ENCODE measurements at regions not wholly inside any gene's neighbourhood (a gene's known extent, or its start where the extent isn't known, plus 50 kb on each side); places are given as distances from the start of the nearest gene placed in this dataset.

DNA sequence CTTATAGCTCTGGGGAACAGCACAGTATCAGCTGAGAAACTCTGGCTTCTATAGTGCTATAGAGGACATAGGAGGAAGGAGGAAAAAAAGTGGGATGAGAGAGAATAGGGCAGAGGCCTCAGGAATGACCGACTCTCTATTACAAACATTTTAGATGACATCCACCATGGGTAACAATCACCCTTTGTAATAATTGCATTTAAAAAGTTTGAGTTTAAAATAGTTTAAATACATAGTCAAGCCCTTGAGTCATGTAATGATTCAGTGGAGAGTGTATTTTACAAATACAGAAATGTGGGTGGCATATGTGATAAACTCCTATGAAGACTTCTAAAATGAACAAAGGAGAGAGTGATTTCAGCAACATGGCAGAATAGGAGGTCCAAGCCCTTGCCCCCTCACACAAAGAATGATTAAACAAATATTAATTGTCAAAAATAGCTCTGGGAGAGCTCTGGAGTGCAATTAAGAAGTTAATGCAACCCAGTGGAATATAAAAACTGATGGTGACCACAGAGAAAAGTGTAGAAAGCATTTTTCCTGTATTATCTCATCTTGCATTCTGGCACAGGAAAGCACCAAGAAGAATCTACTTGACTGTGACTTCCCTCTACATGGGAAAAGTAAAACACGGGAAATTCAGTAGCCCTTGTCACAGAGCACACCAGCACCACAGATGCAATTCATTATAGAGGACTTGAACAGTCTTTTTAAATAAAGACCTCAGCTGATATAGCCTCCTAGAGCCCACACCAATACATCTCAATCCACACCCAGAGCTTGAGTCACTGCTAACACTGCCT is 569.0 kb upstream of the SORCS1 start:
- DNase-seq (ENCODE audit: low read depth): no peak

DNA sequence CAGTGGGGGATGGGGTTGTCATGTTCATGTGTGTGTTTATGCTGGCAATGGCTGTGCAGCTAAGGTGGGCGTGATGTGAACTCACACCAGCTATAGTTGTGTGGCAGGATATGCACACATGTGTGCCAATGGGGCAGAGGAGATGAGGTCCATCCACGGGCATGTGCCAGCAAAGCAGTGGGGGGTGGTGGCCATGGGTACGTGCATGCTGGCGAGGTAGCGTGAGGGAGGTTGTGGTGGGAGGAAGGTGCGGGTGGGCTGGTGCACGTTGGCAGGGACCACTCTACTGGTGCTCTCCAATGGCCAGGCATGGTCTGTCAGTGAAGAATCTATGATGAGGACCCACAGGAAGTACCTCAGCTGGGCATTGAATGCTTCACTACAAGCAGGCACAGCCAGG is 567.5 kb upstream of the SORCS1 start:
- DNase-seq (ENCODE audit: low read depth): no peak

DNA sequence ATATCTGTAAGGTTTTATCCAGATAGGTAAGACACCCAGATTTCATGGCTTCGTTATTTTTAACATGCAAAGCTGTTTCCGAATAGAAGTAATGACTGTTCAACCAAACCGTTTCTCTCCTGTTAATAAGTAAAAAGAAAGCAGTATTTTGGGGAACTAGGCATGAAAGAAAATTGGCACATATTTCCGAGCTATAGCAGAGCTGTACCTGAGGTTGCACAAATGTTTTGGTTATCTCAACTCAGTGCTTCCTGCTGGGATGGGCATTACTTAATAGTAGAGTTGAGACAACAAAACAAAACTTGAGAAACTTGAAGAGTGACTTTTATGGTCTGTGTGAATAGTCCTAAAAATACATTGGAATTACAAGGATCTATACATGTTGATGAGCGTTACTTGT is 564.3 kb upstream of the SORCS1 start:
- no peak for DNase-seq (ENCODE audit: low read depth)

DNA sequence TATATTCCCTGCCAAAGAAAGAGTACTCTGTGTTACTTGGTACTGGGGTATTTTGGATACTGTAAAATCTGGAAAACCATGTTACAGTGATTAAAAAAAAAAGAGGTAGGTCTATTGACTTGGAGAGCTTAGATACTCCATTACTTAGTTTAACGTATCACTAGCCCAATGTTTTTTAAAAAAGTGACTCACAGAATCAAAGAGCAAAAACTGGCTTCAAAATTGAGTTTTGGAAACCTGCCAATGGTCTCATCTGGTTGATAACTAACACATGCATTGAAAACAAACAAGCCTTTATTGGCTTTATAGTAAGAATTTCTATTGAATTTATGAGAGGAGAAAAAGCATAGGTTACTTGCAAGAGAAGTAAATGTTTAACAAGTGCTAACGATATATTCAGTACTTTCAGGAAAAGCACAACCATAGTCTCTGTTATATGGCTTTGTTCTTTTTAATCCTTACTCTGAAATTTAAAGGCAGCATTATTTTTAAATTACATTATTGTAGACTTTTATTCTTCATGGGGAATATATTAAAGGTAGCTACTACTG is 563.3 kb upstream of the SORCS1 start:
- DNase-seq (ENCODE audit: low read depth): peak; percentile 9

DNA sequence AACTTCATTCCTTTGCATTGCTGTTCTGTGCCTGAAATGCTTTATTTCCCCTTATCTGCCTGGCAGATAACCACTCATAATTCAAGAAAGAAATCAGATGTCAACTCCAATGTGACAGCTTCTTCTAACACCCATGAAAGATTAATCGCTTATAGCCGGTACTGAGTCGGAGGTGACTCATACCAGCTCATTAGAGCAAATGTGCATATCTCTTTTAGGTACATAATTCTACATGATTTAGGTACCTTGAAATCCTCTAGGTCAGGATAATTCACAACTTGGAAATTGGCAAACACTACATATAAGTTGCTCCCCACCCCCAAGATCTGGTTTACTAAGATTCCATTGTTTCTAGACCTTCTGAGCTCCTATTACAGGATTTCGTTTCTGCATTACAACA is 554.4 kb upstream of the SORCS1 start:
- DNase-seq (ENCODE audit: low read depth): no peak

DNA sequence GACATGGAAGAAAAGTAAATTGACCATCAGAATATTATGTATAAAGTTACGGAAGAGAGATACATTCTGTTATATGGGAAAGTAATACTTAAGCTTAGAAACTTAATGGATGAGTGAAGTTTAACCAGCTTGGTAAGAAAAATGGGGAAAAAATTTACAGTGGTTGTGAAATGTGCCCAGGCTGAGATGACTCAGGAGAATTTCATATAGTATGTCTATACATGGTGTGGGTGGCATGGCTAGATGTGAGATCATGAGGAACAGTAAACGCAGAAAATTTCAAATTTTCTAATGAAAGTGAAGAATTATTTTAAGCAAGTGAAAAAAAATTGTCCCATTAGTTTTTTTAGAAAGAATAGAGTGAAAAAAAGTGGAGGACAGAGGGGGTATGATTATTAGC is 552.5 kb upstream of the SORCS1 start:
- no peak for DNase-seq (ENCODE audit: low read depth)

DNA sequence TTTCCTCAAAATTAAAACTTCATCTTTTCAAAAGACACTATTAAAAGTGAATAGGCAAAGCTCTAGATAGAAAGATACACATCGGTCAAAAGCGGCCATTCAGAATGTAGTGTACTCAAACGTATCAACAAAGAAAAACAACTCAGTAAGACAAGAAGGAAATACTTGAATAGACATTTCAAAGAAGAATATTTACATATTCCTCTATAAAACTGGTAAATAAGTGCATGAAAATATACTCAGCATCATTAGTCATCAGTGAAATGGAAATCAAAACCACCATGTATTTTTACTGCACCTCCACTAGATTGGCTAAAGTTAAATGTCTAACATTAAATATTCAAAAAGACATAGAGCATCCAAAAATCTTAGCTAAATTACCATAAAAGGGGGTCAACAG is 551.1 kb upstream of the SORCS1 start:
- no peak for DNase-seq (ENCODE audit: low read depth)

DNA sequence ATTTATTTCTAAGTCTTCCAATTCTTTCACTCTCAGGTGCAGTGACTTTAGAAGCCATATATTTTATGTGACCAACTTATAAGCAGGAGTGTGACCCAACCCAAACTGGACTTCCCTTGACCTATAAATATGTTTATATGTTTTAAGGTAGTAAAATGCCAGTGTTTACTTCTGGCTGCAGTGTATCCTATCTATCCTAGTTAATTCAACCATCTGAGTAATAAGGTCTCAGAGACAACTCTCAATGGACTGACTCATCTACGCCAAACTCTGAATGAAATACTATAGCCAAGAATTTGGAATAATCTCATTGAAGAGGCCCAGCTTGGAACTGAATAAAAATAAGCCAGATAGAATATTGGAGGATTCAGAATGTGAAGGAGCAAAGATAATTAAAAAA is 544.5 kb upstream of the SORCS1 start:
- DNase-seq (ENCODE audit: low read depth): no peak

DNA sequence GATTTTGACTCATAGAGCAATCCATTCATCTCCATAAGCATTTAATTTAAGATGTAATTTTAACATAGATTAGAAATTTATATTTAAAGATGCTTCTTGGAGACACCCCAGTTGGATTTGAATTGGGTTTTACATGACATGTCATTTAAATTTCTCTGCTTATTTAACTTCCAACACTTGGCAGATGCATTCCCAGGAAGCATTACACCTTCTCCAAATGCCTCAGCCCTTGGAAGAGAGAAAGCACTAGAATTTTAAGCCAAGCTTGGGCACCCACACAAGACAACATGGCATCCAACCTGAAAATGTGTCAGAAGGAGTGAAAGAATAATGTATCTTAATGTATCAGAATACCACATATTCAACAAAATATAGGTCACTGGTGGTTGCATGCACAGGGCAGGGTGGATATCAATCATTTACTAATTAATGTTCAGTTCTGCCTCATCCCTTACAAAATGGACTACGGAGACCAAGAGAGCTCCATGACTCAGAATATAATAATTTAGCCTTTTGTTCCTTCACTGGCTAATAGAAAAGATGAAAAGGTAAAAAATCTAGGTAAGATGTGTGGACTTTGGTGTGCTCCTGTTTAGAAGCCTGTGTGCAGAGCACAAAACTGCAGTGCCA is 541.7 kb upstream of the SORCS1 start:
- no peak for DNase-seq (ENCODE audit: low read depth)

DNA sequence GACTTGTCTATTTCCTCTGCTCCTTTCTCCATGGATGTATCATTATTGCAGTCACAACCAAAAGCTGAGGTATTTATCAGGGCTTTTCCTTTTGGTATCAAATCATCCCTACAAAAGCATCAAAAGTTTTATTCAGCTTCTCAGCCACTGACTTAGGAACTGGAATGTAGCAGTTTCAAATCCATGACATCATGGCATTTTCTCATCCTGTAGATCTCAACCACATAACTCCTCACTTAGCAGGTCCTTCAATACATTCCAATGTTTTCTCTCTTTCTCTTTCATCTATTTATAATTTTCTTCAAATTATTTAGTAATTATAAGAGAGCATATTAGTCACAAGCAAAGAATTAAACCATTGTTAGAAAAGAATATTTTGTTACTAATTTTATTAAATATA is 537.4 kb upstream of the SORCS1 start:
- no peak for DNase-seq (ENCODE audit: low read depth)

DNA sequence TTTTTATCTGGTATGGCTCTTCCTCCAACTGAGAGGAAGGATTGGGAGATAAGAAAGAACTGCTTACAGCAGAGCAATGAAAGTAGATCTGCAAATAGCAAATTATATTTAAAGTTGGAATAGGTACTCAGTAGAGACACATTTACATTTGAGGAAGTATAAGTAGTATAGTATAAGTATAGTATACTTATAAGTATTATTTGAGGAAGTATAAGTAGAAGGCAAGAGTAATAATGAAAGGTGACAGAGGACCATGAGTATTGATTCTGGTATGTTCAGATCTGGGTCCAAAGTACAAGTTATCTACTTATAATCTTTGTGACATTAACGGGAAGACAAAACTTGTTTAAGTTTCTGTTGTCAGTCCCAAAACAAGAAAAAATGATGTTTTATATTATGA is 527.6 kb upstream of the SORCS1 start:
- DNase-seq (ENCODE audit: low read depth): no peak

DNA sequence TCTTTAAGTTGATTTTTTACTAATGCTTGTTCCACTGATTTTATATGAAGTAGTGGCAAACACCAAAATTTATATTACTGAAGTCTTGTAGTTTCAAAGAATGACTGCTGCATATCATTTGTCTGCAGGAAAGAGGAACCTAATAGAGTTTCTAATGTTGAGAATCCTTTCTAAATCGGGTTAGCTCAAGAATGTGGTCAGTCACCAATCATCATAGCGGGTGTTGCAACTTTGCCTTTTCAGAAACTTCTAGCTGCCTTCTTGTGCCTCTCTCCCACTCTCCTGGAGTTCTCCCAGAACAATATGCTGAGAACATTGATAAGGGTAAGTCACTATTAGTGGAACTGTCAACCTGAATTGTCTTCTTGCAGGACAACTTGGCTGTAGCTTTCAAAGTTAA is 524.8 kb upstream of the SORCS1 start:
- DNase-seq (ENCODE audit: low read depth): no peak

DNA sequence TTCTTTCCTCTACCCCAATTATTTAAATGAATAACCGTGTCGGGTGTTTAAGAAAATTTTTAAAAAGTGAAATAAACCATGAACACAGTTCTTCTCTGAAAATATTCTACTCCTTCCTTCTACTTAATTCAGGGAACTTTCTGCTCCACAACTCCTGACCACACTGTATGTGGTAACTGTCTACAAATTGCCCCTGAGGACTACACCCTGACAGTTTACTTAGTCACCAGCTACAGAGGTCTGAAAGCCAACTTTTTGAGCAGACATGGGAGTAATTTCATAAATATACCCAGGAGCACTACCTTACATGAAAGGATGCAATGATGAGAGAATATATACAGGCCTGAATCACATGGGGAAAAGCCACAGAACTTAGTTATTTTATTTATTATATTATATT is 523.2 kb upstream of the SORCS1 start:
- DNase-seq (ENCODE audit: low read depth): no peak

DNA sequence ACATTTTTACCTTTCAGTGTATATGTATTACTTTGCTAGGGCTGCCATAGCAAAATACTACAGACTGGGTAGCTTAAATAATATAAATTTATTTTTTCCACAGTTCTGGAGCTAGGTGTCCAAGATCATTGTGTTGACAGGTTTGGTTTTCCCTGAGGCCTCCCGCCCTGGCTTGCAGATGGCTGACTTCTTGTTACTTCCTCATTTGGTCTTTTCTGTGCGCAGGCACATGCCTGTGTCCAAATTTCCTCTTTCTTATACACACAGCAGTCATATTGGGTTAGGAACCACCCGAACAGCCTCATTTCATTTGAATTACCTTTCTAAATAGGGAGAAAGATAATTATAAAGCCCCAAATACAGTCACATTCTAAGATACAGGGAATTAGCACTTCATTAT is 521.6 kb upstream of the SORCS1 start:
- DNase-seq (ENCODE audit: low read depth): no peak

DNA sequence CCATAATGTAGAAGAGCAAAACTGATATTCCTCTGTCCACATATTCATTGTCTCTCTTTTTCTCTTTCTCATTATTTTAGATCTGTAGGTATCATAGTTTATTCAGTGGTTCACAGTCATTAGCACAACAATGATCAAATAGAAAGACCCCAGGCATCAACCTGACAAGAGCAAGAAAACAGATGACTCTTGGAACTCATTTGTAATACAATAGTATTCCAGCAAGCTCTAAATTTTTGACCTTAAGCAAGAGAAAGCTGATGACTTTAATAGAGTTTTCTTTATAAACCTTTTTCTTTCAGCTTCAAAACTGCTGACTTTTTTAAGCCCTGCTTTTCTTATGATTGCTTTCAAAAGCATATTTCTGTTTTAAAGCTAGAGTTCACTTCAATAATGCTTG is 507.5 kb upstream of the SORCS1 start:
- no peak for DNase-seq (ENCODE audit: low read depth)

DNA sequence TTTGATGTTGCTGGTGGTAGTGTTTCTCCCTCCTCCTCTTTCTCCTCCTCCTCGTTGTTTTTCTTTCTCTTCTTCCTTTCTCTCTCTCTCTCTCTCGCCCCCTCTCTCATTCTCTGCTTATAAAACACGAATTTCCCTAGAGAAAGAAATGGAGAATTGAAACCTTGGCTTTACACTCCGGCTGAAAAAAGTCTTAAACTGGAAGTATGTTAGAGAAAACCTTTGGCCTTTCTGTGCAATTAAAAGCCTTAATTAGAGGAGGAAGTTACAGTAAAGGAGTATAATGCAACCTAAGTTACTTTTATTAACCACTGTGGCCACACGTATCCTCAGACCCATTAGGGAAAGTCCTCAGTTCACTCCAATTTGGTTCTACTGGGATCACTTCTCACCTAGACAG is 501.7 kb upstream of the SORCS1 start:
- no peak for DNase-seq (ENCODE audit: low read depth)

DNA sequence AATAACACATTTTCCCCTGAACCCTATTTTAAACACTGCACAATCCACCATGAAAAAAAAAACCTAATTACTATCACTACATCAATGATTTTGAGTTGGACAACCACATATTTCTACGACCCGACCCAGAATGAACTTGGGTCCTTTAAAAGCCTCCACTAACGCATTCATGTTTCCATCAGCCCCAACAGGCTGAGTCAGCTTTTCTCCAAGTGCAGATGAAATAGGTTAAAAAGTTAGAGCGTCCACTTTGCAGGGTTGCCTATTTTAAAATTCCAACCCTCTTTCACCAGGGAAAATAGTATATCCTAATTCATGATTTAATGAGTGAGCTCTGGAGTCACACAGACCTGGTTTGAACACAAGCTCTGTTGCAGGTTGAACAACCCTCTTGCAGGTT is 501.0 kb upstream of the SORCS1 start:
- no peak for DNase-seq (ENCODE audit: low read depth)

DNA sequence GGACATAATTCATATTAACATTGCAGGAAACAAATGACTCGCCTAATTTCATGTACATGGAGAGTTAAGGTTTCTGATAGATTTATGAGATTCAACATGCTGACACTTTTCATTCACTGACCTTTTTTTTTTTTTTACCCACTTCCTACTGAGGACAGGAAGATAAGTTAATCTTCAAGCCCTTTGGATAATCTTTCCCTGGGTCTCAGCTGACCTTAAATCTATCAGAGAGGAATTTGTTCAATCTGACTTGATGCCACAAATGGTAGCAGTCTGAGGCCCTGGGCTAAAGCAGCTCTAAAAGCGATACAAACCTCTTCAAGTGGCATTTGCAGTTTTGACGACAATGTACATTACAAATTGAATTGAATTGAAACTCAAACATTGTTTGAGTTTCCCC is 493.3 kb upstream of the SORCS1 start:
- no peak for DNase-seq (ENCODE audit: low read depth)

DNA sequence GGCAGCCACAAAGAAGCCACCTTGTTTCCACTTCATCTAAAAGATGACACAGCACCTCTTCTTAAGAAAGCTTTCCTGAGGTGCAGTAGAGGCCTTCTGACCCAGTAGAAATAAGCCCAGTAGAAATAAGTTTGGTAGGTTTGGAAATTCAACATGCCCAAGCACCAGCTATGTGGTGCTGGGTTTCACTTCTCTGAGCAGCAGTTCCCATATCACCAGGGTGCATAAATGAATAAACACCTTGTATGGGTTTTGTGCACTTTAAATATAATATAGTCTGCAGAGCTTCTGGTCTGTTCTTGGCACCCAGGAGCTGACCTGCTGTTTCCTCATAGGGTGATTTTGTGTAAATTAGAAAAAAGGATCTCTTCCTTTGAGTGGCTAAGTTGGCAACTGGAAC is 492.4 kb upstream of the SORCS1 start:
- no peak for DNase-seq (ENCODE audit: low read depth)

DNA sequence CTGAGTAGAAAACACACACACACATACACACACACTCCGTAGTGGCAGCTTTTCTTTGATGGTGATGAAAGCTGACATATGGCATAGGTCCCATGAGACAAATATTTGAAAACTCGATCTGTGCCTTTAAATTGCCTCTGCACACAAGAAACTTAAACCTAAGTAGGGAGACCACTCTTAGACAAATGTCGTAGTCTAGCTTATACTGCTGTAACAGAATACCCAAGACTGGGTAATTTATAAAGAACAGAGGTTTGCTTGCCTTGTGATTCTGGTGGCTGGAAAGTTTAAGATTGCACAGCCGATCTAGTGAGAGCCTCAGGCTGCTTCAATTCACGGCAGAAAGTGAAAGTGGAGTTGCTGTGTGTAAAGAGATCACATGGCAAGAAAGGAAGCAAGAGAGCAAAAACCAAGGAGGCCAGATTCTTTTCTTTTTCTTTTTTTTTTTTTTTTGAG is 489.4 kb upstream of the SORCS1 start:
- DNase-seq (ENCODE audit: low read depth): peak; percentile 28

DNA sequence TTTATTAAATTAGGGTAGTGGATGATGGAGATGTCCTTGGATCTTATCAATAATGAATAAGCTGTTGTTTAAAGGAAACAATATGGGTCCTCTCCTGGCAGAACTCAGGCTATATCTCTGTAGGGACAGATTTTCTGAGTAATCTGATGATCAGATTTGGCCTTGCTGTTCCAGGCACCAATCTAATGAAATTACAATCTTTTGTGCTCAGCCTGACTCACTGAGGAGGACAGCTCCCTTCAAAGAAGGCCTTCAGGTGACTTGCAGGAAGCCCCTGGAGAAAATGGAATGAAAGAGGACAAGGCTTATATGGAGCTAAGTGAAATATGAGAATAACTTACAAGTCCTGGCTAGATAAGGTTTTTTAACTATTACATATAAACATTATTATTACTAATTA is 486.4 kb upstream of the SORCS1 start:
- no peak for DNase-seq (ENCODE audit: low read depth)

DNA sequence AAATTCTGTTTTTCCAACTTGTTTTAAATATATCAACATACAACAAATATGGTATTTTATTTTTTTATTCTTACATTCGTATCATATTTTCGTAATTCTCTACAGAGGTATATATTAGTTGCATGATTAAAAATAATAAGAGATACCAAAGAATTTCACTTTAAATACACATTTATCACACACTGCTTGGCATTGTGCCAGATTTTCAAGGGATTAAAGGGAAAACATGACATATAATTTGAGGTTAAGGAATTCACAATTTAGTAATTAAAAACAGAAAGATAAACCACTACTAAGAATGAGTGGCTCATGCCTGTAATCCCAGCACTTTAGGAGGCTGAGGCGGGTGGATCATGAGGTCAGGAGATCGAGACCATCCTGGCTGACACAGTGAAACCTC is 484.7 kb upstream of the SORCS1 start:
- no peak for DNase-seq (ENCODE audit: low read depth)

DNA sequence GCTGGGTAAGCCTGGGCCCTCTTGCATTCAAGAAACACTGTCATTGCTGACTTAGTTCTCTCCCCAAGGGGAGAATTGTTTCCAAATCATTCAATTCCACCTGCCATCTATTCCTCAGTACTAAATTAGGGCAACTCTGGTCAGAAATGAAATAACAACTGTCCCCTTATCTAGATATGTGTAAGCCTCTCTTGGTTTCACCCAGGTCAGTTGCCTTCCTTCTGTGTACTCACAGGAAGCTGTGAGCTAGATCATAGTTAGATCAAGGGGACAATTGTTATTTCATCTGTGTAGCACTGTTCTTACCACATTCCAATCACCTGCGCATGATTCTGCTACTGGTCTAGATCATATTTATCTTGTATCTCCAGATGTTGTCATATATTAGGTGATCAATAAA is 483.0 kb upstream of the SORCS1 start:
- no peak for DNase-seq (ENCODE audit: low read depth)
